Small intestine (tissue), 7 donors: ENCODE measurements at regions not wholly inside any gene's neighbourhood (a gene's known extent, or its start where the extent isn't known, plus 50 kb on each side); places are given as distances from the start of the nearest gene placed in this dataset.

Experiments
- DNase-seq, 2 donors: peaks; one replicate each; pipeline versions ENCODE4 v3.0.0 to v3.0.0-alpha.2; 2013
- FAIRE-seq: peaks from 2 replicates; lab custom pipeline; 2012; peaks lifted over from hg19 to GRCh38; lab: Jason Lieb, UNC
- H3K27ac ChIP-seq, 3 donors: one replicate each; pipeline ENCODE4 v1.5.1; 2013; ENCODE audit warnings: low read length in 2 of 3, mild to moderate bottlenecking in 2 of 3, control low read depth in 1 of 3, inconsistent platforms in 1 of 3, low read depth in 1 of 3, moderate library complexity in 1 of 3
- H3K27me3 ChIP-seq, 3 donors: one replicate each; pipeline ENCODE4 v1.6.1; 2013; ENCODE audit warnings: low read length in 3 of 3, inconsistent platforms in 1 of 3; ENCODE audit not compliant: control insufficient read depth in 3 of 3, insufficient read depth in 3 of 3
- H3K36me3 ChIP-seq, 3 donors: one replicate each; pipeline ENCODE4 v1.6.1; 2013; ENCODE audit warnings: low read length in 3 of 3, inconsistent platforms in 1 of 3, low read depth in 1 of 3, mild to moderate bottlenecking in 1 of 3, moderate library complexity in 1 of 3; ENCODE audit not compliant: control insufficient read depth in 3 of 3, insufficient read depth in 2 of 3
- H3K4me1 ChIP-seq, 3 donors: one replicate each; pipeline ENCODE4 v1.6.1; 2013; ENCODE audit warnings: low read length in 2 of 3, inconsistent platforms in 1 of 3, low read depth in 1 of 3, mild to moderate bottlenecking in 1 of 3, moderate library complexity in 1 of 3; ENCODE audit not compliant: control insufficient read depth in 3 of 3, insufficient read depth in 2 of 3
- H3K4me3 ChIP-seq, 3 donors: one replicate each; pipeline ENCODE4 v1.5.1; 2013; ENCODE audit warnings: low read length in 3 of 3, control low read depth in 1 of 3, inconsistent platforms in 1 of 3, low read depth in 1 of 3, mild to moderate bottlenecking in 1 of 3, moderate library complexity in 1 of 3
- H3K9me3 ChIP-seq, 2 donors: one replicate each; pipeline ENCODE4 v1.6.1; 2013; ENCODE audit warnings: low read depth in 1 of 2, low read length in 1 of 2; ENCODE audit not compliant: control insufficient read depth in 2 of 2, insufficient read depth in 1 of 2
- WGBS, 3 donors: extraction: QIAGEN DNeasy Blood & Tissue Kit; methylation state at CpG; one replicate each; pipeline ENCODE4 v1.1.7; 2013; 5-methylcytosine and 5-hydroxymethylcytosine counted together
- donor health status: healthy with polysubstance abuse.
- donor health status: control.
- donor health status: control.
- donor health status: Bipolar disorder and iron deficiency.
- donor health status: healthy.

DNA sequence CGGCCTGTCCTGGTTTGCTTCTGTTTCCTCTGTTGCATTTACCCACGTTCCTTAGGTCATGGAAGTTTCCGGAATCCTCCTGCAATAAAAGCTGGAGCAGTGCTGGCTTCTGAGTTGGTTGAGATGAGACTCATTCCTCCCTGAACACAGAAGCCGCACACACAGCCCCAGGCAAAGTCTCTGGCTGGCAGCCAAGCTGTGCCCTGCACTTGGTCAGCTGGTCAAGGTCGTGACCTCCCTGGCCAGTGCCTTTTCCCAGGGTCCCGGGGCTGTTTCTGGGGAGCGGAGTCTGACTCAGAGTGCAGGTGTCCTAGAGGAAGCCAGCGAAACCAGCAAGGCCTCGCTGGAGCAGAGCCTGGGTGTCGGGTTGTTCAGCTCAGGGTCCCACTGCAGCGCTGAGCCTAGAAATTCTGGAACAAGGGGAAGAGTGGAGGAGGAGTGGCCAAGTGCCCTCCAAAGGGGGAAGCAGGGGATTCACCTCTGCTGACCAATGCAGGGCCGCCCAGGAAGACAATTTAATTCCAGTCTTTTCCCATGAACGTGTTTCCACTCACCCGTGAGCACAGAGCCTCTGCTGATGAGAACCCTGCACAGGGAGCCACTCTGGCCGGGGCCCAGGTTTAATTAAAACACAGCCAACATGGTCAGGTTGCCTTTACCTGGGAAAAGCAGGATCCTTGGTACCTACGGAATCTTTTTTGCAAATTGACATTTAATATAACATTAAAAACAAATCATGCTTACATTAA is 245.5 kb upstream of the PPP2R2D start:
- 68 to 72% (median 71%) methylated on average over 16 of the region's 16 CpGs for WGBS, 3 donors
- no peaks in the 10 kb centered on the region for H3K9me3 ChIP-seq
- no peaks in the 10 kb centered on the region for H3K4me1 ChIP-seq
- H3K4me3 ChIP-seq: no peak overlapping the region
- no peak overlapping the region for H3K27ac ChIP-seq
- FAIRE-seq (no peak), DNase-seq (no peak)
- H3K36me3 ChIP-seq: no peaks in the 10 kb centered on the region
- peaks cover 0 to 10% (median 5%) of the 10 kb centered on the region in 3 donors for H3K27me3 ChIP-seq

DNA sequence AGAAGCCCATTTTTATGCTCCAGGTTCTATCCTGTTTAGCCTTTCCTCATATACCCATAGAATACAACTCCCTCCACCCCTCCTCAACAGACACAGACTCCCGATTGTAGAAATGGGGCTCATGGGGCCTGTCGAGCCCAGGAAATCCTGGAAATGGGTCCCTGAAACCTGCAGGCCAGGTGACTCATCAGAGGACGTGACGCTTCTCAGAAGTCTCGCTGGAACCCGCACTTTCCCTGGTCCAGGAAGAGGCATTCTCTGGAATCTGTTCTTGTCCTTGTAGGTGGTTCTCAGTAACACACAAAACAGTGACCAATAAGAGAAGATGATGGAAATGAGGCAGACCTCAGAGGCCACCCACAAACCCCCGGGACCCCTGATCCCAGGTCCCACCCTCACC is 244.8 kb upstream of the PPP2R2D start:
- FAIRE-seq: no peak
- H3K27me3 ChIP-seq: peaks cover 0 to 7% (median 5%) of the 10 kb centered on the region in 3 donors
- 75 to 88% (median 78%) methylated on average over 7 of the region's 7 CpGs for WGBS, 3 donors

DNA sequence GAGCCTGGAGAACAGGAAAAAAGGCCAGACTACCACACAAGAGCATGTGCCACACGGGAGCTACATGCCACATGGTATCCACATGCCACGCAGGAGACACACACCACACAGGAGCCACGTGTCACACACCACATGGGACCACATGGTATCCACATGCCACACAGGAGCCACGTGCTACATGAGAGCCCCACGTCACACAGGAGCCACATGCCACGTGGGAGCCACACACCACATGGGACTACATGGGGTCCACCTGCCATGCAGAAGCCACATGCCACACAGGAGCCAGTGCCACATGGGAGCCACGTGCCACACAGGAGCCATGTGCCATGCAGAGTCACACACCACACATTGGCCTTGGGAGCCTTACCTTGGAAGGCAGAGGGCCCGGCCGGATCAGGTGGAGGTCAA is 244.4 kb upstream of the PPP2R2D start:
- Histone ChIP-seq H3K36me3 (no peaks in the 10 kb centered on the region), H3K27ac (no peak overlapping the region), H3K9me3 (no peaks in the 10 kb centered on the region), H3K4me1 (no peaks in the 10 kb centered on the region), H3K27me3 (peaks cover 0 to 5% (median 5%) of the 10 kb centered on the region in 3 donors), H3K4me3 (no peak overlapping the region)
- FAIRE-seq: no peak
- no peak for DNase-seq
- 79 to 89% (median 80%) methylated on average over 9 of the region's 9 CpGs for WGBS, 3 donors

More for the DNA sequence above, 244.8 kb upstream of the PPP2R2D start:
- no peak for DNase-seq
- Histone ChIP-seq H3K27ac (no peak overlapping the region), H3K36me3 (no peaks in the 10 kb centered on the region), H3K4me3 (no peak overlapping the region), H3K9me3 (no peaks in the 10 kb centered on the region), H3K4me1 (no peaks in the 10 kb centered on the region)

DNA sequence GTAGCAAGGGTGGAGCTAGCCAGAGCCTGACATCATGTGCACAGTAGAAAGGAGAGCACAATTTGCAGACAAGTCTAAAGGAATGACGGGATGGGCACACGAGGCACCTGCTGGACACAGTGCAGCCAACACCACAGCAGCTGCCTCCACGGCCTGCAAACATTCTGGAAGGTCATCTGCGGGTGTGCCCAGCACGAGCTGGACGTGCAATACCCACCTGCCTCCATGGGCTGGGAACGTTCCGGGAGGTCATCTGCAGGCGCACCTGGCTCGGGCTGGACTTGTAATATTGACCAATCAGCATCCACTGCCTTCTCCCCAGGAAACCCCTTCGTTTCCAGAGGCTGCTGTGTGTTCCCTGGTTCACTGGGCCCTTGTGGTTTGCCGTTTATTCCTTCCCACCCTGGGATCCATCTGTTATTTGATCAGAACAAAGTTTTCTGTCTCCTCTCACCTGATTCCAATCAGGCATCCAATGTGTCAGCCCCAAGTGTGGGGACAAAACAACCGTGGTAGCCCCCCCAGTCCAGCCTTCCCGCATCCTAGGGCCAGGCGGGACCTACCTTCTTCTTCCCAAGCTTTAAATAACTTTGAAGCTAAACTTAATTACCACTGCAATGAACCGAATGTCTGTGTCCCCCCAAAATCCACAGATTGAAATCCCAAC is 243.4 kb upstream of the PPP2R2D start:
- Histone ChIP-seq H3K9me3 (no peaks in the 10 kb centered on the region), H3K27ac (no peak overlapping the region), H3K4me3 (no peak overlapping the region), H3K27me3 (peaks cover 0 to 2% (median 2%) of the 10 kb centered on the region in 3 donors), H3K4me1 (no peaks in the 10 kb centered on the region), H3K36me3 (no peaks in the 10 kb centered on the region)
- WGBS, 3 donors: 66 to 82% (median 68%) methylated on average over 16 of the region's 16 CpGs
- no peak for FAIRE-seq
- no peak for DNase-seq

DNA sequence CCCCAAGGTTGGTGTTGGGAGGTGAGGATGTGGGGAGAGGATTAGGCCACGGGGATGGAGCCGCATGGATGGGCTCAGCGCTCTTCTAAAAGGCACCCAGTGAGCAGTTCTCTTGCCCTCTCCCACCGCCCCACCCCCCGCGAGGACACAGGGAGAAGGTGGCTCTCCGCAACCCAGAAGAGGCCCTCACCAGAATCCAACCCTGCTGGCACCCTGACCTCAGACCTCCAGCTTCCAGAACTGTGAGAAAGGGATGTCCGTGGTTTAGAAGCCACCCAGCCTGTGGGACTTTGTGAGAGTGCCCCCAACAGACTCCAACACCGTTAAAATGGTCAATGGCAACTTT is 242.8 kb upstream of the PPP2R2D start:
- Histone ChIP-seq H3K4me3 (no peak overlapping the region), H3K36me3 (no peaks in the 10 kb centered on the region), H3K4me1 (no peaks in the 10 kb centered on the region), H3K9me3 (no peaks in the 10 kb centered on the region), H3K27ac (no peak overlapping the region), H3K27me3 (peaks cover 0 to 2% (median 0%) of the 10 kb centered on the region in 3 donors)
- FAIRE-seq: no peak
- DNase-seq: no peak
- 77 to 87% (median 81%) methylated on average over 9 of the region's 9 CpGs for WGBS, 3 donors

DNA sequence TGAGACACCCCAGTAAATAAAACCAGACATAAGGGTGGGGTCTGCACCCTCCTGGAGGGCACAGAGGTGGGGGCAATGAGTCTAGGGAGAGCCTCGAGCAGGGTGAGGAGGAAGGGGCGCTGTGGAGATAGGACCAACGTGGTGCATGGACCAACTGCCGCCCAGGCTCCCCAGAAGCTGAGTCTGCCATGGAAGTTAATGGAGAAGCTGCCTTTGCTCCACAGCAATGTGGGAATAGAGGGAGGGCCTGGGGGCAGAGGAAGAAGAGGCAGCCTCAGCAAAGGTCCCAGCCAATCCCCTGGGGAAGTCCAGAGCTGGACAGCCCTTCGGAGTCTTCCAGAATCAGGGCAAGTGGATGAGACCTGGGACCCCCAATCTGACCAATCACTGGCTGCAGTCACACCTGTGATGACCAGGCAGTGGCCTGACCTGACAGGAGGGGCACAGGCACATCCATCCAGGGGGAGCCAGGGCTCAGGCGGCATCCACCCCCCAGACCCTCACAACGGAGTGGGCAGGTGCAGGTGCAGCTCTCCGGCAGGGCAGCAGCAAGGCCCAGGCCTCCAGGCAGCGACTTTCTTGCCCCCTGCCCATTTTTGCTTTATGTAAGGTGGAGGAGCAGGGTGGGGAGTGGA is 242.2 kb upstream of the PPP2R2D start:
- H3K36me3 ChIP-seq: no peaks in the 10 kb centered on the region
- H3K4me1 ChIP-seq: no peaks in the 10 kb centered on the region
- no peaks in the 10 kb centered on the region for H3K9me3 ChIP-seq
- no peak for FAIRE-seq
- DNase-seq: no peak
- H3K27ac ChIP-seq: no peak overlapping the region
- H3K27me3 ChIP-seq: no peaks in the 10 kb centered on the region
- WGBS, 3 donors: 70 to 85% (median 77%) methylated on average over 8 to 9 of the region's 9 CpGs
- H3K4me3 ChIP-seq: no peak overlapping the region

DNA sequence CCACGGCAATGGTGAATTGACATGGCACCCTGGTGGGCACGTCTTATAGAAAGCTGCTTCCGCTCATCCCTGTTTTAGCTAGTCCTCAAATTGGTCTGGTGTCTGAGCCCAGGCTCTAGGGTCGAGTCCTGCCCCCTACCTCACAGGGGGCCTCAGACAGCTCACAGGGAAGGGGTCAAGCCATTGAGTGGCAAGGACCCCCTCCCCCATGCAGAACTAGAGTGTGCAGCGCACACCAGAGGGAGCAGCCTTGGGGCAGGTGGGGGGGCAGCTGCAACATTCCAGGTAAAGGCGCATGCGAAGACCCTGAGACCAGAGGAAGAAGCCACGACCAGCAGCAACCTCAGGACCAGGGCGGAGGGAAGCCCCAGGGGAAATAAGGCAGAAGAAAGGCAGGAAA is 240.4 kb upstream of the PPP2R2D start:
- DNase-seq (no peak), FAIRE-seq (no peak)
- 82 to 88% (median 84%) methylated on average over 9 of the region's 9 CpGs for WGBS, 3 donors
- no peak overlapping the region for H3K27ac ChIP-seq
- no peaks in the 10 kb centered on the region for H3K27me3 ChIP-seq
- H3K36me3 ChIP-seq: no peaks in the 10 kb centered on the region
- no peak overlapping the region for H3K4me3 ChIP-seq
- no peaks in the 10 kb centered on the region for H3K9me3 ChIP-seq
- H3K4me1 ChIP-seq: no peaks in the 10 kb centered on the region

DNA sequence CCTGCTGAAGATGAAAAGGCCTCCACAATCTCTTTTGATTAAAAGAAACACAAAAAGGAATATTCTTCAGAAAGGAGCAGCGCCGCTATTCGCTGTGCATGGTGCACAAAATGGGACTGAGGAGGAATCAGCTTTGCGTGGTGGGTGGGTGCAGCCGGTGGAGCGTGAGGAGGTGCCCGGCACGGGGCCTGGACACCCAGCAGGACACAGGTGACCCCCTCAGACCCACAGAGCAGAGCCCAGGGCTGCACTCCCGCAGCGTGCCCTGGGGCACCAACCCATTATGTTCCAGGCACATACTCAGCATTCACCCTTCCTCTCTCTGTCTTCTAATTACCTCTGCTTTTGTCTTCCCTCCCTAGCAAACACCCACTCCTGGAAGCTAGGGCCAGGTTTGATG is 238.0 kb upstream of the PPP2R2D start:
- Histone ChIP-seq H3K4me3 (no peak overlapping the region), H3K9me3 (no peaks in the 10 kb centered on the region), H3K4me1 (no peaks in the 10 kb centered on the region), H3K27me3 (no peaks in the 10 kb centered on the region), H3K27ac (no peak overlapping the region), H3K36me3 (no peaks in the 10 kb centered on the region)
- WGBS, 3 donors: 80 to 93% (median 88%) methylated on average over 10 of the region's 10 CpGs
- FAIRE-seq (no peak), DNase-seq (no peak)
